NCI-H2107 treated with DMSO at 0.1 percent for 48 hours (cell line): ENCODE measurements at regions not wholly inside any gene's neighbourhood (a gene's known extent, or its start where the extent isn't known, plus 50 kb on each side); places are given as distances from the start of the nearest gene placed in this dataset.
"Not testable (repeated sequence)": the region's sequence is repeated elsewhere in the genome, so short reads cannot be mapped to it uniquely, and the experiment has no call there.

Source experiments
- DNase-seq: peaks from one replicate; lab custom pipeline; 2025; ENCODE audit not compliant: unreplicated experiment; lab: John Stamatoyannopoulos, UW

DNA sequence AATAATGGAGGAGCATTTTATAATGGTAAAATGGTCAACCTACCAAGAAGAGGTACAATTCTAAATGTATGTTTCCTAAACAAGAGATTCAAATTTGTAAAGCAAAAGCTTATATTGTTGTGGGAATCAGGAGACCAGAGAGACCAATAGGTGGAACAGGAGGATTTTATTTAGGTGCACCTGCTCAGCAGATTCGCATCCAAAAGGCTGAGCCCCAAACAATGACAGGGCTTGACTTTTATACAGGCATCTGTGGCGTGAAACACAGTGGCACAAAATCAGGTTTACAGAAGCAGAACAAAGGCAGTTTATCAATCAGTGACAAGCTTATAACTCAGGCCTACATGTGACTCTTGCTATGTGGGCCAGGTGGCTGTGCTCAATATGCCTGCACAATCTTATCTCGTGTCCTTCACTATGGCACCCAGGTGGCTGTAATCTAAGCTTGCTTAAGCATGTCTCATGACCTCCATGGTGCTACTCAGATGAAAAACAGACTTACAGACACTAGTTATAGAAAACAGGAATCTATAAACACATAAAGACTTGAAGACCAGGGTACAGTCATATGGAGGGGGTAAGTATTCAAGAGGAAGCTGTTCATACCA lies 780.2 kb upstream of the CA10 start:
- DNase-seq = no peak

DNA sequence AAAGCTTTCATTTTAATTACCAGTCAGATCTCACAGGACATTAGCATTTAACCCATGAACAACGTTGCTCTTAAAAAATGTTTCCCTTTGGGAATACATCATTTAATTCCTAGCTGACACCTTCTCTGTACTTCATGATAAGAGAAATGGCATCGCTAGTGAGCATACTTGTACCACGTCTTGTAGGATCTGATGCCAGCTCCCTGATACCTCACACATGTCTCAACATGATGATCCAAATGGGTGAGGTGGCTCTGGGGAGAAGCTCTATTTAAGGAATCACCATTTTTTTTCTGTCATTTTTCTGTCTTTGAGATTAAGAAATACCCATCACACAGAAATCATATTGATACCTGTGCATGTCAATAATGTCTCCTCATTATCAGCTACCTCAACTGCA lies 772.1 kb upstream of the CA10 start:
- DNase-seq = no peak

DNA sequence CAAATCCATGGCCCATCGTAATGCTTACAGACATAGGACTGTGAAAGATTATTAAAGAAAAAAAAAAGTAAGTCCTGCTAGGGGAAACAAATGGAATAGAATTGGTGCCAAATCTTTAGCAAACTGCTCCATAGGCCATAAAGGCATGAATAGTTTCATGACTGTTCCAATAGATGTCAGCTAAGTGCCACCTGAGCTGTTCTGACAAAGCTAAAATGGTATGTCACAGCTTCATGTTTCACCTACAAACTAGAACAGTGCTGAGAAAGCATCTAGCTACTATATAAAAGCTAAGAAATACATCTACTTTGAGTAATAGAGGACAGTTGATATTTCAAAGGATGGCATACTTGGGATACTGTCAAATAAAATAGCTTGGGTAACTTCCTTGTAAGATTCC lies 771.6 kb upstream of the CA10 start:
- no peak for DNase-seq

DNA sequence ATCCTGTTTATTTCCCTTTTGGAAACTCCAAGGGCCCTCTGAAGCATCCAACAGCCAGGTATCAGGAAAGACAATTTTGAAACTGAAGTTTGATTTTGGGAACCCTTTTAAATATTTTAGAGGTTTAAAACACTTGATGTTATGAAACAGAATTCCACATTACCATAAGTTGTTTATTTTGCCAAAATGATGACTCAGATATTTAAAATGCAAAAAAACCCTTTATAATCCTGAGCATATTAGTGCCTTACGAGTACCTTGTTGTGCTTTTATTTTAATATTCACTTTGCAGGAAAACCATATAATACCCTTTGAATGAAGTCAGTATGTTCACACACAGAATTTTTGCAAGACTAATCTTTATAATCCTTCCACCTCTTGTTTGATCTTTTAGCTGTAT lies 765.1 kb upstream of the CA10 start:
- DNase-seq = no peak

DNA sequence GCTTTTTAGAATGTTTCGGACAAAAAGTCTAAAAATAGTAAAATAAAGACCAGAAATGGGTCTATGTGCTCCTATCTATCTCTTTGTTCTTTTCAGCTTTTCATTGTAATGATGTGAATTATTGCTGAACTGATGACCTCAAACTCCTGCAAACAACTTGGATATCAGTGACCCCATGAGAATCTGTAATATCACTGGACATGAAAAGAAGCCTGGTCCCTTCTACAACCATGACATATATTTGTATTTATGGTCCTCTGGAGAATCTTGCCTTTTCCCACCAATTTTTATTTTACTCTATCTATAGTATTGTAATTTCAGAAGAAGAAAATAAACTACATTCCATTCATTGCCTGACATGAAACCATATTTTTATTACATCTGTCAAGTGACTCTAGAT lies 740.7 kb upstream of the CA10 start:
- no peak for DNase-seq

DNA sequence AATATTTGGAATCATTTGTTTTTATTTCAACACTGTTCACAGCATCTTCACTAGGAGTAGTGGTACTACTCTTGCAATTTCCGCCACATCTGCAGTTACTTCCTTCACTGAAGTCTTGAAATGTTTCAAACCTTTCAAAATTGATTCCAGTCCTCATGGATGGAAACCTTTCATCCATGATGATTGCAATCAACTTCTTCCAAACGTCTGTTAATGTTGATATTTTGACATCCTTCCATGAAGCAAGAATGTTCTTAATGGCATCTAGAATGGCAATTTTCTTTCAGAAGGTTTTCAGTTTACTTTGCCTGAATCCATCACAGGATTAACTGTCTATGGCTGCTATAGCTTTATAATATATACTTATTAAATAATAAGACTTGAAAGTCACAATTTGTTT lies 736.8 kb upstream of the CA10 start:
- DNase-seq = no peak

DNA sequence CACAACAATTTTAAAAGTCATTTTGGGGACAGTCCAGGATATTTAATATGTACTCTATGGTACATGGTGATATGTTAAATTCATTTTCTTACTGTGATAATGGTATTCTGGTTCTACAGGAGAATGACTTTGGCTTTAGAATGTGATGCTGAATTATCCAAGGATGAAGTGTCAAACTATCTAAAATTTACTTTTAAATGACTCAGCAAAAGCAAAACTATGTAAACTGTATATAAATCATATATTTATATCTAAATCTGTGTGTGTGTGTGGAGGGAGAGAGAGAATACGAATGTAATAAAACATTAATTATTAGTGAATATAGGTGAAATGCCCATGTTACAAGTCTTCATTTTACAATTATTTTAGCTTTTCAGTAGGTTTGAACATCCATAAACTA lies 733.8 kb upstream of the CA10 start:
- no peak for DNase-seq

DNA sequence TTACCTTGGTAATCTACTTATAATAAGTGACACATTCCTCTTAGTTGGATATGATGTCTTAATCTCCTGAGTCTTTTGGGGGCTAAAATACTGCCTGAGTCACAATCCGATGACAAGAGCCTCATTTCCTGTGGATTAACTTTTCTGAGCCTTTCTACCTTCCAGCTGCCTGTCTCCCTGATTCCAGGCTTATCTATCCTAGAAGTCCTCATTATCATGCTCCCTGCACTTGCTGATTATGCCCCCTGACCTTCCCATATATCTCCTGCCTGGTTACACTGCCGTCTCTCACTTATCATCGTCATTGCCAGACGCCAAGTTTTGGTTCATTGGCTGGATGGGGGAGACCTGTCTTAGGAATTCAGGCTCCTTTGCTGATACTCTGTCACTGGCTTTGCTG lies 727.4 kb upstream of the CA10 start:
- no peak for DNase-seq

DNA sequence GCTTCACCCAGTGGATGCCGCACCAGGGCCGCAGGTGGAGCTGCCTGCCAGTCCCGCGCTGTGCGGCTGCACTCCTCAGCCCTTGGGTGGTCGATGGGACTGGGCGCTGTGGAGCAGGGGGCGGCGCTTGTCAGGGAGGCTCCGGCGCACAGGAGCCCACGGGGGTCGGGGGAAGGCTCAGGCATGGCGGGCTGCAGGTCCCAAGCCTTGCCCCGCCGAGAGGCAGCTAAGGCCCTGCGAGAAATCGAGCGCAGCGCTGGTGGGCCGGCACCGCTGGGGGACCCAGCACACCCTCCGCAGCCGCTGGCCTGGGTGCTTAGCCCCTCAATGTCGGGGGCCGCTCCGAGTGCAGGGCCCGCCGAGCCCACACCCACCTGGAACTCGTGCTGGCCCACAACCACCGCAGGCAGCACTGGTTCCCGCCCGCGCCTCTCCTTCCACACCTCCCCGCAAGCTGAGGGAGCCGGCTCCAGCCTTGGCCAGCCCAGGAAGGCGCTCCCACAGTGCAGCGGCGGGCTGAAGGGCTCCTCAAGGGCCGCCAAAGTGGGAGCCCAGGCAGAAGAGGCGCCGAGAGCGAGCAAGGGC lies 725.5 kb upstream of the CA10 start:
- DNase-seq = not testable (repeated sequence)

DNA sequence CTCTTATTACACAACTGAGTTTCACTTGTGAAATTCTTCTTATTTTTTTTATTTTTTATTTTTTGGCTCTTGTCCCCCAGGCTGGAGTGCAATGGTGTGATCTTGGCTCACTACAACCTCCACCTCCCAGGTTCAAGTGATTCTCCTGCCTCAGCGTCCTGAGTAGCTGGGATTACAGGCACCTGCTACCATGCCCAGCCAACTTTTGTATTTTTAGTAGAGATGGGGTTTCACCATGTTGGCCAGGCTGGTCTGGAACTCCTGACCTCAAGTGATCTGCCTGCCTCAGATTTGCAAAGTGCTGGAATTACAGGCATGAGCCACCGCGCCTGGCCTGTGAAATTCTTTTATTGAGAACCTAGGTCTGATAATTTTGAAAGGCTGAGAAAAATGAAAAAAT lies 688.3 kb upstream of the CA10 start:
- not testable (repeated sequence) for DNase-seq

DNA sequence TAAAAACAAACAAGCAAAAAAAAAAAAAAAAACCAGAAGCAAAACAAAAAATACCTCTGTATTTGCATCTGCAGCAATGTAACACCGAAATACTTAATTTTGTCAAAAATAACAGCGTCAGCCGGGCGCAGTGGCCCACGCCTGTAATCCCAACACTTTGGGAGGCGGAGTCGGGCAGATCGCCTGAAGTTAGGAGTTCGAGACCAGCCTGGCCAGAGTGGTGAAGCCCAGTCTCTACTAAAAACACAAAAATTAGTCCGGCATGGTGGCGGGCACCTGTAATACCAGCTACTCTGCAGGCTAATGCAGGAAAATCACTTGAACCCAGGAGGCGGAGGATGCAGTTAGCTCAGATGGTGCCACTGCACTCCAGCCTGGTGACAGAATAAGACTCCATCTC lies 683.5 kb upstream of the CA10 start:
- DNase-seq = no peak

DNA sequence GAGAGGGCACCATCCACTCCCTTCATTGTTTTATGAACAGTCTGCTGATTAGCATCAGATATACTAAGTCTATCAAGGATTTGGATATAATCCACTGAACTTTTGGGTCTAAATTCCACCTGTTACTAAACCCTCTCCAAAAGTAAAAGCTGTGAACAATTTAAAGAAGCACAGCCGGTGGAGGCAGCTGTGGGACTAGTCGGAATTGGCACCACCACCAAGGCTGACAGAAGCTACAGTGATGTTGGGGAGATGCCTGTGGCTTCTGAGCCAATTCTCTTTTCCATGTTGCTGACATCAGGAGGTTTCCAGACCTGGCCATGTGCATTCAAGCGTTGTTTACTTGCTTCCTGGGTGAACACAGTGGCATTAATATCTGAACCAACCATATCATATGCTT lies 679.0 kb upstream of the CA10 start:
- DNase-seq = no peak

DNA sequence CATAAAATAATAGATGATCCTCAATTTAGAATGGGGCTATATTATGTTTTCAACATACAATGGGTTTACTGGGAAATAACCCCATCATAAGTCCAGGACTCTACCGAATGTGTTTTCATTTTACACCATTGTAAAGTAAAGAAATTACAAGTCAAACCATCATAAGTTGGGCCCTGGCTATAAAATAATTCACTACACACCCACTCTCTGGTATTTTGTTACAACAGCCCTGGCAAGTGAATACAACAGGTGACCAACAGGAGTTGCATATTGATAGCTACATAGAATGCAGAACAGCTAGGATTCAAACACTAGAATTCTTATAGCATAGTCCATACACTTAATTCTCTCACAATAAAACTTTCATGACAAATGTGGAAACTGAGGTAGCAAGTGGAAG lies 673.0 kb upstream of the CA10 start:
- no peak for DNase-seq

DNA sequence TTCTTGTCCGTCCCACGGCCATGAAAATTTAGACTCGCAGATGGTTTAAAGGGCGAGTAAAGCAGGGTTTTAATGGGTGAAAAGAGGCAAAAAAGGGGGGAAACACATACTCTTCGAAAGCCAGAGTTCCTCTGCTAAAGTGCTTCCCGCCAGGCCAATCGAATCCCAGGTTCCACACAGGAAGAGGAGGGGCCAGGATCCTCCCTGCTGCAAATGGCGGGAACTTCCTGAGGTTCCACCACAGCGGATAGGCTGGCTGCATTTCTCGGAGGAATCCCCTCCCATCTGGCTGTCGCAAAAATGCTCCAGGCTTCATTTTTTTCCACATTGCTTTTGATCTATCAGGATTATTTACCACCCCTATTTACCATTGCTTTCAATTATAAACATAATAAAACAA lies 670.1 kb upstream of the CA10 start:
- no peak for DNase-seq

DNA sequence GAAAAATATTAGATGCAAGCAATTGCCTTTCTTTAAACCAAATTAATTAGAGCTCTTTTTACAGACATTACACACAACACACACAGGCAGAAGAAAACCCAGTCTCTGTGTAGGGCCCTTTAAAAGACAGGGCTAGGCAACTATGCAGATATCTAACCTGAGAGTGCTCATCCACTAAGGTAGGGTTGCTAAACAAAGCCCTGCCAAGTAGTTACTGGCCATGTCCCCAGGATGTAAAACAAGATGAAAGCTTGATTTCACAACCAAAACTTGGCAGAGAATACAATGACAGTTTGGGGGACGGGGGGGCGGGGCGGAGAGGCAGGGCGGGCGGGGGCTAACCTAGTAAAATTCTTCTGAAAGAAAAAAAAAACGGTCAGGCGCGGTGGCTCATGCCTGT lies 669.0 kb upstream of the CA10 start:
- DNase-seq = no peak

DNA sequence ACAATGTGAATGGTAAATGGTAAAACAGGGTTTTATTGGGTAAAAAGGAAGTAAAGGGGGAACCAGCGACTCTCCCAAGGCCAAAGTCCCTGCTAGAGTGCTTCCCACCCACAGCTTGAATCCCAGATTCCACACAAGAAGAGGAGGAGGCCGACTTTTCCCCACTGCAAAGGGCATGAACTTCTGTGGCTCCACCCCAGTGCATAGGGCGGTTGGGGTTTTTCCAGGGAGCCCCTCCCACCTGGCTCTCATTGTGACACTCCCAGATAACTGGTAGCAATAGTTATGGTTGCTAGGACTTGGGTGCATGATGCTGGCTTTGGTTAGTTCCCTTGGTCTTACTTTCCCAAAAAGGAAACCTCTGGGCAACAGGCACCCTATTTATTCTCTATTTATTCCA lies 666.0 kb upstream of the CA10 start:
- no peak for DNase-seq

DNA sequence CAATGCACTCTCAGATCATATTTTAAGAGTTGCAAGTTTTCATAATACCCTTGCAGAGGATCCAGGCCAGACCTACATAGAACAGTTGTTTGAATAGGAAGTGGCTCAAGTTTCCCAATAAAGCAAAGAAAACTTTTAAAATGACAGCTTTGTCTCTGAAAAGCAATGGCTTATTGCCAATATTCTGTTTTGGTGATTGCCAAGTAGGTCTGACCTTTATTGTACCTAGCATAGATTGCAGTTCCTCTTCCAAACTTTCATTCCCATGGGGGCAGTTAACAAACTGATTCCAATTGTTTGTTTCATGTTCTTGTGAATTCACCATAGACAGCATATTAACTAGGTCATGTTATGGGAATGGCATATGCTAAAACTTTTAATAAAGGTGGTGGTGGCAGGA lies 664.6 kb upstream of the CA10 start:
- no peak for DNase-seq

DNA sequence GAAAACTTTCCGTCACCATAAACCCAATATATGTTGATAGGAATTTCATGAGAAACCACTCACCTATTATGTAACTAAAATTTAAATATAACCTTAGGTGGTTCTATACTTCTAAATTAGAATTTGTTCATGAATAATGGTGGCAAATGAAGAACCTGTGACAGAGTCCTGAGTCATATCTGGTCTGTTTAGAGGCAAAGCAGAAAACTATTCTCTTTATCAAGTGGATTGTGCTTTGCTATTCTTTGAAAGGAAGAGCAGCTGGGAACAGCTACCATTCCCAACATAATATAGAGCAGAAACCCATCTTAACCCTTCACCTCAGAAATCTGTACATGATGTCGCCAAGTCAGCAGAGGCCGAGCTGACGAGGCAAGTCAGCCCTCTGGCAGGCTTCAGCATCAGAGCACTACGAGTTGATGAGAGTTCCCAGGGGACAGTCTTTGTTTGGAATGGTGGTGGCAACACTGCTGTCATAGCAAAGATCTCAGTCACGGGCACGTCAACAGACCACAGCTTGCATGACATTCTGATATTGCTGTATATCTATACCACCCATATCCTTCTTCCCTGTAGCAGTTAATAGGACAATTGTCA lies 631.9 kb upstream of the CA10 start:
- DNase-seq = no peak

DNA sequence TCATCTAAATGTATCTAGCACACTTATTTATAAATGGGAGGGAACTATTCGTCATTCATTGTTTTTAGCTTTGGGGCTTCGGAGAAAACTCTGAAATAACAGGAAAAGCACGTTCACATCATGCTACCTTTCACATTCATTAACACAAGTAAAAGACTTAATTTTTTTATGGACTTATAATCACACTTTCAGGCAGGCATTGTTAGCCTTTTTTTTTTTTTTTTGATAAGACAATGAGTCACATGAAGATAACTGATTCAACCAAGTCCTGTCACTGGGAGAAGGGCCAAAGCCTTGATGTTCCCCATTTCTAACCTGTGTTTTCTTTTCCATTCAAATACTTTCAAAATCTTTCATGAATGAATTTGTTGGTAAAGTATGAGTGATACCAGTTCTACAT lies 631.3 kb upstream of the CA10 start:
- DNase-seq = no peak

DNA sequence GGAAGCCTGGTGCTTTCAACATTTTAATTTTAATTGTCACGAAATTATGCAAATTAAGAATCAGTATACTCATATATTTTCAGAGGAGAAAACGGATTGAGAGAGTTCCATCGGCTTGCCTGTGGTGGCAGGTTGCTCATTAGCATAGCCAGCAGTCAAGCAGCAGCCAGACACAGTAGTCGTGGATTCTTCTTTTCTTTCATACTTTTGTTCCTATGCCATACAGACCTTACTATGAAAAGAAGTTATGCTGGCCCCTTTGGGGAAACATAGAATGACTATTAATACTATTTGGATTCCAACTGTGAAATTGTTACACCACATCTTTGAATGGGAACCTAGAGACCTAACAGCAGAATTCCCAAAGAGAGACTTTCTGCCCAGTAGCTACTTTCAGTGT lies 617.7 kb upstream of the CA10 start:
- no peak for DNase-seq

DNA sequence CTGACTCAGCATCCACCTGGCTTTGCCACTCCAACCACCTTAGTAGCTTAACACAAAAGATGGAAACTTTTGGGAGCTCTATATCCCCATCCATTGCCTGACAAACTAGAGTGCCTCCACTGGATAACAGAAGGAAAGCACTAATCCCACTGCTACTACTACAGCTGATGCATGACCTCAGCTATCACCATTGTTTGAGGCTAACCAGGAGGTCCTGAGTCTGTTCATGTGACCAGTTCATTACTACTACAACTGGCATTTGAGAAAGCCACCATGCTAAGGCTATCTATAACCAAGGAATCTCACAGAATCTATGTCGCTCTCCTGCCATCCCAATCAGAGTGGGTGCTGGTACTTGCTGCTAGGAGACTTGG lies 604.3 kb upstream of the CA10 start:
- no peak for DNase-seq

DNA sequence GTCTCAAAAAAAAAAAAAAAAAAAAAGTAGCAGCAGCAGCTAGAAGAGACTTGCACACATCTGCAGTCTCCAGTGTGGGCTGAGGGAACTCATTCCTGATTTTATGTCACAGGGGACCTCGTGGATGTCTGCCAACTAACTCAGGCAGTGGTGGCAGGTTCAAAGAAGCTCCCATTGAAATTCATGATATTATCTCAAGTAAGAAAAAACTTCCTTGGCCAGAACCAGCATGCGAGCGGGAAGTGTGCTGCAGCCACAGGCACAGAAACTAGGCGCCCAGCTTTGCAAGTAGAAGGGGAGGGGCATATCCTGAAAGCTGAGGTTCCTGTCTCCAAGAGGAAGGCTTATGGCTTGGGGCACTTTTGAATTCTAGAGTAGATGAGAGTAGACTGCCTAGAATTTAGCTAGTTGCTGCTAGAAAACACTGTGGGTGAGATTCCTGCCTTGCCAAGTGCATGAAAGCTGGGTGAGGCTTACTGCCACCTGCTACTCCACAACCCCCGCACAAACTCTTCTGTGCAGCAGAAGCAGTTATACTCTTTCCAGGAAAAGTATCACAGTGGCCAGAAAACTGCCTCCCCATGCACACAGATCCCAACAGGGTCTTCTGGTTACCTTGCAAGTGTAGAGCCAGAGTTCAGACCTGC lies 603.8 kb upstream of the CA10 start:
- DNase-seq = no peak

DNA sequence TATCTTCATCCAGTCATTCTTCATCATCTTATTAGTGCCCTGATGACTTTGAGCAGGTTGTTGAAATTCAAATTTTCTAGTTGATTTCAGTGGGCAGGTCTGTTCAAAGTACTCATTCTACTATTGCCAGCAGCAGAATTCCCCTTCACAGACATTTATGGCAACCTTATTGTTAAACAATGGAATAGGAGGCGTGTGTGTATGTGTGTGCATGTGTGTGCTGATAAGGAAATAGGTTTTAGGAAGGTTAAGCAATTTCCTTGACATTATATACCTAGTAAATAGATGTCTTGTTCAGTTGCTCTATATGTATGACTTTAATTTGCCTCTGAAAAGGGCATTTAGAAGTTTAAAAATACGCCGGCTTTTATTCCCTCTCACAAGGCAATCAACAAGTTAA lies 601.4 kb upstream of the CA10 start:
- DNase-seq = no peak
